ENCODE measurements at regions not wholly inside any gene's neighbourhood (a gene's known extent, or its start where the extent isn't known, plus 50 kb on each side); places are given as distances from the start of the nearest gene placed in this dataset.

GRCh38 chr2:129320288-129320687 lies 659.2 kb upstream of the RAB6C start:
- TF ChIP-seq EP300 (IDR thresholded peaks at IDR 0.05): no peak
- TF ChIP-seq CTCF (IDR thresholded peaks at IDR 0.05): no peak
- no peak for TF ChIP-seq POLR2A (IDR thresholded peaks at IDR 0.05)
- H3K9me3 ChIP-seq: no peaks in the 10 kb centered on the region
- 88 to 95% (median 90%) methylated on average over 4 of the region's 4 CpGs for WGBS, 3 donors

DNA sequence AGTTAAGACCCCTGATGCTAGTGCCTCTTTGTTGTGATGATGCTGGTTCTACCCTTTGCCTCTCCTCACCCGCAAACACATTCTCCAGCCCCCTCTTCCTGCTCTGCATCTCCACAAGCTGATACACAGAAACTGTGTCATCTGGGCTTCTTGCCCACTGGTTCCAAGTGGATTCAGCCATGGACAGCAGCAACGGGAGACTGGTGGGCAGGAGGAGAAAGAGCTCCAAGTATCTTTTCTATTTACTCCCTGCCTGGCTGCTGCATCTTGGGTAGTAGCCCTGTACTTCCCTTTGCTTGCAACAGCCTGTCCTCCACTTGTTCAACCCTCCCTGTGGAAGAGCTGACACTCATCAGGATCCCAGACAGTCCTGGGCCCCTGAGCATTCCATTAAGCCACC lies 655.1 kb upstream of the RAB6C start:
- H3K9me3 ChIP-seq: no peaks in the 10 kb centered on the region
- no peaks in the 10 kb centered on the region for H3K27me3 ChIP-seq
- WGBS, 3 donors: 60 to 68% (median 66%) methylated on average over 2 of the region's 2 CpGs
- H3K36me3 ChIP-seq: no peaks in the 10 kb centered on the region
- no peak overlapping the region for H3K27ac ChIP-seq
- intact Hi-C loops (cut with DNase I): no loop called here
- TF ChIP-seq EP300 (IDR thresholded peaks at IDR 0.05): no peak
- TF ChIP-seq POLR2A (IDR thresholded peaks at IDR 0.05): no peak
- no peak for TF ChIP-seq CTCF (IDR thresholded peaks at IDR 0.05)
- no peak for DNase-seq
- no peaks in the 10 kb centered on the region for H3K4me1 ChIP-seq (ENCODE audit: insufficient read depth)
- no peak overlapping the region for H3K4me3 ChIP-seq

More at GRCh38 chr2:129320288-129320687, 659.2 kb upstream of the RAB6C start:
- Histone ChIP-seq H3K27me3 (no peaks in the 10 kb centered on the region), H3K4me3 (no peak overlapping the region), H3K36me3 (no peaks in the 10 kb centered on the region), H3K4me1 (ENCODE audit: insufficient read depth) (no peaks in the 10 kb centered on the region), H3K27ac (no peak overlapping the region)
- no peak for DNase-seq
- intact Hi-C loops (cut with DNase I): no loop called here

DNA sequence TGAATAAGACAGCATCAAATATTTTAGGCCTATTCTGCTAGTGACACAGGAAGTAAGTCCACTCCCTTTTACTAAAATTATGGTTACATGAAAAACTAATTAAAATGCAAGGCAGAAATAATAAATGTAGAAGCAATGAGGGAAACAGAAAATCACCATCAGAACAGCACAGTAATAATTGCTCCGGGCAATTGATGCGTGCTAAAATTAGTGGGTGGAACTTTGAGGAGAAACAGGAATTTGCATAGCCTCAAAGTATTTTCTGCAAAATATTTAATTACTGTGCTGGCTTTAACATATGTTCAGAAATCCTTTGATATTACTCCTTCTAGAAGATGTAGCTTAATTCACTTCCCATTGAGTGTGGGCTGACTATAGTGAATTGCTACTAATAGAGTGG lies 654.3 kb upstream of the RAB6C start:
- Histone ChIP-seq H3K4me1 (ENCODE audit: insufficient read depth) (no peaks in the 10 kb centered on the region), H3K9me3 (no peaks in the 10 kb centered on the region), H3K36me3 (no peaks in the 10 kb centered on the region), H3K4me3 (no peak overlapping the region), H3K27ac (no peak overlapping the region), H3K27me3 (no peaks in the 10 kb centered on the region)
- intact Hi-C loops (cut with DNase I): no loop called here
- DNase-seq: no peak
- 84 to 87% (median 86%) methylated on average over 2 of the region's 2 CpGs for WGBS, 3 donors
- TF ChIP-seq POLR2A (IDR thresholded peaks at IDR 0.05): no peak

DNA sequence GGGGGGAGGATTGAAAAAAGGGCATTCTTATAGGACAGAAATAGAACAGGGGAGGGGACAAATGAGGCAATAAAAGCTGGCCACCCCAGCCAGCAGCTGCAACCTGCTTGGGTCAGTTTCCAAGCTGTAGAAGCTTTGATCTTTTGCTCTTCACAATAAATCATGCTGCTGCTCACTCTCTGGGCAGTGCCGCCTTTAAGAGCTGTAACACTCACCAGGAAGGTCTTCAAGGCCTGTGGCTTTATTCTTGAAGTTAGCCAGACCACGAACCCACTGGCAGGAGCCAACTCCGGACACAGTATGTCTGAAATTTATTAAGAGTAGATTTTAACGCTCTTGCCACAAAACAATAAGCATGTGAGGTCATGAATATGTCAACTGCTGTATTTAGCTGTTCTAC lies 649.9 kb upstream of the RAB6C start:
- no peaks in the 10 kb centered on the region for H3K36me3 ChIP-seq
- 43 to 44% (median 44%) methylated on average over 4 of the region's 4 CpGs for WGBS, 3 donors
- intact Hi-C loops (cut with DNase I): no loop called here
- TF ChIP-seq EP300 (IDR thresholded peaks at IDR 0.05) (no peak), POLR2A (IDR thresholded peaks at IDR 0.05) (no peak), CTCF (IDR thresholded peaks at IDR 0.05) (no peak)
- no peaks in the 10 kb centered on the region for H3K27me3 ChIP-seq
- H3K4me1 ChIP-seq (ENCODE audit: insufficient read depth): no peaks in the 10 kb centered on the region
- no peak for DNase-seq
- no peaks in the 10 kb centered on the region for H3K9me3 ChIP-seq
- no peak overlapping the region for H3K27ac ChIP-seq
- H3K4me3 ChIP-seq: no peak overlapping the region

DNA sequence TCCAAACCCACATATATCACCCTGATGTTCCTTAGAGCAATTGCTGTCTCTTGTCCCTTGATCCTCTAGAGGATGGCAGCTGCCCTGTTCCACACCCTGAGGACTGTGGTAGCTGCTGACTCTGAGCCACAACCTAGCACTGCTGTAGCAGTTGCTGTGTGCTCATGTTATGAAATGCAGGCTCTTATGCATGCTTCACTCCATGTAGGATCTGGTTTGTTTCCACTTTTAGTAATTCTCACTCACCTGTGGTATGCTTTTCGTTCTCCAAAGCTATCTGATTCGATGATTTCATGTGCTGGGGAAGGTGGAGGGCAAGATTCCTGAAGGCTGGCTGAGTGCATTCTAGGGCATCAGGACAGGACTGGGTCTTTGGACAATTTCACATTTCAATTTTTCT lies 649.0 kb upstream of the RAB6C start:
- Histone ChIP-seq H3K27ac (no peak overlapping the region), H3K27me3 (no peaks in the 10 kb centered on the region), H3K4me1 (ENCODE audit: insufficient read depth) (no peaks in the 10 kb centered on the region), H3K36me3 (no peaks in the 10 kb centered on the region), H3K4me3 (no peak overlapping the region), H3K9me3 (no peaks in the 10 kb centered on the region)
- no peak for DNase-seq
- intact Hi-C loops (cut with DNase I): no loop called here
- TF ChIP-seq POLR2A (IDR thresholded peaks at IDR 0.05): no peak
- no peak for TF ChIP-seq EP300 (IDR thresholded peaks at IDR 0.05)
- TF ChIP-seq CTCF (IDR thresholded peaks at IDR 0.05): no peak
- 81 to 87% (median 82%) methylated on average over 2 of the region's 2 CpGs for WGBS, 3 donors

Data from ovary (tissue), 7 donors.